Smooth muscle cell of the brain vasculature (primary cell): ENCODE measurements at regions not wholly inside any gene's neighbourhood (a gene's known extent, or its start where the extent isn't known, plus 50 kb on each side); places are given as distances from the start of the nearest gene placed in this dataset.

Experiments
- DNase-seq: peaks from one replicate; pipeline ENCODE4 v3.0.0-alpha.2; 2012; ENCODE audit warnings: low read depth, low spot score

DNA sequence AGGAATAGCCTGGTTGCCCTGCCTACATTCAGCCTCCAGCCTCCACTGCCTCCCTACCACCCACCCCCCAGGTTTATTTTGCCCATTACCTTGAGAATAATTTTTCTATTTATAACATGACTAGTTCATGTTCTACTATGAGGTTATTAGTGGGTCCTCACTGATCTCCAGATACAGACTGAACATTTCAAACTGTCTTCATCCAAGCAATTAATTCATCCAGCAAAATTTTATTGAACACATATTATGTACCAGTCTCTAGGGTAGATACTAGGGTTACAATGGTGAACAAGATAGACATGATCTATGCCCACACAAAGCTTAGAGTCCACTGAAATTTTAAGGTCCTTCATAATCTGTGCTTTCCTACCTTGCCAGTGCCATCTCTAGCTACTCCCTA, 51.6 kb upstream of the FHIP2A start:
- DNase-seq = no peak

DNA sequence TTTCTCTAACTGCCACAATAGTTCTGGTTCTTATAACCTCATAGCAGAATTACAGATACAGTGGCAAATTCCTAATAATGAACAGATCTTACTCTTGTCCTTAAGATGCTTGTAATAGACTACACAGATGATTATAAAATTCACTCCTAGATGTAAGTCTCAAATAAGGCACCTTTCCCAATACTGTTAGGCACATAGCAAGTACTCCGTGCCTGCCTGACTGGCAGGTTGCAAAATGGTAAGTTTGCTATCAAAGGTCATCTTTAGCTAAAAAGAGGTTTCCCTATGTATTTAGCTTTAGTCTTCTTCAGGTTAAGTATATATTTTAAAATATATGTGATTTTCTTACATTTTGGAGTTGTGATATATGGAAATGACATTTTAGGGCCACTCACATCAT, 50.4 kb upstream of the FHIP2A start:
- no peak for DNase-seq

DNA sequence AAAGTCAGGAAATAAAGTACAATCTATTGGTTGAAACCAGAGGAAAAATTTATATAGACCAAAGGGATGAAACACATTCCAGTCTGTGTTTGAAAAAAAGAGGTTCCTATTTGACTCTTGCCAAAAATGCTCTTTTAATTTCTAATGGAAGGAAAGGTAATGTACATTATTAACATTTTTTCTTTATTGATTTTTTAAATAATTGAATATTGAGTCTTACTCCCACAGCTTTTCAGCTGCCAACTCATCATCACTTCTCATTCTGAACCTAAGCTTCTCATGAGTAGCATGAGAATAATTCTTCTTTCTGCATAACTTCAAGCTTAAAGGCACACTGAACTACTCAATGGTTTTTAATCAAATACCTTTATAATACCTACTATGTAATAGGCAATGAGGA, 49.8 kb upstream of the FHIP2A start:
- DNase-seq = no peak
